ENCODE measurements at regions not wholly inside any gene's neighbourhood (a gene's known extent, or its start where the extent isn't known, plus 50 kb on each side); places are given as distances from the start of the nearest gene placed in this dataset.

- TF ChIP-seq, protein P1, sequence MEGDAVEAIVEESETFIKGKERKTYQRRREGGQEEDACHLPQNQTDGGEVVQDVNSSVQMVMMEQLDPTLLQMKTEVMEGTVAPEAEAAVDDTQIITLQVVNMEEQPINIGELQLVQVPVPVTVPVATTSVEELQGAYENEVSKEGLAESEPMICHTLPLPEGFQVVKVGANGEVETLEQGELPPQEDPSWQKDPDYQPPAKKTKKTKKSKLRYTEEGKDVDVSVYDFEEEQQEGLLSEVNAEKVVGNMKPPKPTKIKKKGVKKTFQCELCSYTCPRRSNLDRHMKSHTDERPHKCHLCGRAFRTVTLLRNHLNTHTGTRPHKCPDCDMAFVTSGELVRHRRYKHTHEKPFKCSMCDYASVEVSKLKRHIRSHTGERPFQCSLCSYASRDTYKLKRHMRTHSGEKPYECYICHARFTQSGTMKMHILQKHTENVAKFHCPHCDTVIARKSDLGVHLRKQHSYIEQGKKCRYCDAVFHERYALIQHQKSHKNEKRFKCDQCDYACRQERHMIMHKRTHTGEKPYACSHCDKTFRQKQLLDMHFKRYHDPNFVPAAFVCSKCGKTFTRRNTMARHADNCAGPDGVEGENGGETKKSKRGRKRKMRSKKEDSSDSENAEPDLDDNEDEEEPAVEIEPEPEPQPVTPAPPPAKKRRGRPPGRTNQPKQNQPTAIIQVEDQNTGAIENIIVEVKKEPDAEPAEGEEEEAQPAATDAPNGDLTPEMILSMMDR (IDR thresholded peaks at IDR 0.05 in 2 of 3, conservative IDR thresholded peaks at IDR 0.05 in 1 of 3; ENCODE audit: borderline replicate concordance in 1 of 3, insufficient read depth in 1 of 3, low read depth in 2 of 3, low read length in 2 of 3): no peak
- TF ChIP-seq EZH2phosphoT487 (IDR thresholded peaks at IDR 0.05; ENCODE audit: borderline replicate concordance) (no peak), POLR2AphosphoS5 (IDR thresholded peaks at IDR 0.05; ENCODE audit: low read depth, low read length) (no peak), REST (IDR thresholded peaks at IDR 0.05; ENCODE audit: low read depth) (no peak), POLR2A (IDR thresholded peaks at IDR 0.05; ENCODE audit: borderline replicate concordance, extremely low read depth, insufficient read depth, insufficient read length) (no peak), SIN3A (IDR thresholded peaks at IDR 0.05; ENCODE audit: low read depth) (no peak), ZNF274 (IDR thresholded peaks at IDR 0.05; ENCODE audit: low read depth, low read length) (no peak)
Measured at GRCh38 chr14:49506650-49507049, 79.5 kb downstream of the RPS29 start.
